Activated T-helper 1 cell treated with anti-CD3 and anti-CD28 coated beads, Interleukin-2, amount 50 U/mL, for 16 hours (primary cell): ENCODE measurements at regions not wholly inside any gene's neighbourhood (a gene's known extent, or its start where the extent isn't known, plus 50 kb on each side); places are given as distances from the start of the nearest gene placed in this dataset.
"Not testable (repeated sequence)": the region's sequence is repeated elsewhere in the genome, so short reads cannot be mapped to it uniquely, and the experiment has no call there.

Experiments
- DNase-seq, 2 donors: peaks; one replicate each; pipeline ENCODE4 v3.0.0-alpha.2; 2020; ENCODE audit warnings: low read depth in 1 of 2, low spot score in 1 of 2

- no peak for DNase-seq
Observed at GRCh38 chr4:188372058-188372457, 232.8 kb downstream of the TRIML1 start.

- DNase-seq, result no peak
Observed at GRCh38 chr4:188372829-188373228, 233.6 kb downstream of the TRIML1 start.

- DNase-seq, result no peak
Observed at GRCh38 chr4:188374871-188375270, 235.6 kb downstream of the TRIML1 start.

GRCh38 chr4:188377816-188378215 is 238.6 kb downstream of the TRIML1 start:
- no peak for DNase-seq

GRCh38 chr4:188383180-188383579 is 243.9 kb downstream of the TRIML1 start:
- no peak for DNase-seq

GRCh38 chr4:188387179-188387791 is 248.0 kb downstream of the TRIML1 start:
- no peak for DNase-seq

- not testable (repeated sequence) for DNase-seq
Observed at GRCh38 chr4:188391349-188391748, 252.1 kb downstream of the TRIML1 start.

- DNase-seq, result no peak
Observed at GRCh38 chr4:188396037-188396436, 256.8 kb downstream of the TRIML1 start.

- DNase-seq, result no peak
Observed at GRCh38 chr4:188399834-188400233, 260.6 kb downstream of the TRIML1 start.

GRCh38 chr4:188400451-188400850 is 261.2 kb downstream of the TRIML1 start:
- DNase-seq, result no peak

GRCh38 chr4:188403272-188403671 is 264.0 kb downstream of the TRIML1 start:
- DNase-seq, result no peak

- not testable (repeated sequence) for DNase-seq
Observed at GRCh38 chr4:188405071-188405835, 266.0 kb downstream of the TRIML1 start.

- no peak for DNase-seq
Observed at GRCh38 chr4:188408244-188409030, 269.2 kb downstream of the TRIML1 start.

GRCh38 chr4:188409851-188410250 is 270.6 kb downstream of the TRIML1 start:
- DNase-seq, result no peak

- DNase-seq, result no peak
Observed at GRCh38 chr4:188411805-188412204, 272.6 kb downstream of the TRIML1 start.

- no peak for DNase-seq
Observed at GRCh38 chr4:188412499-188412898, 273.3 kb downstream of the TRIML1 start.

GRCh38 chr4:188414441-188414840 is 275.2 kb downstream of the TRIML1 start:
- DNase-seq, result no peak

GRCh38 chr4:188417181-188417580 is 277.9 kb downstream of the TRIML1 start:
- DNase-seq, result no peak

GRCh38 chr4:188423039-188423438 is 283.8 kb downstream of the TRIML1 start:
- DNase-seq, result no peak

- DNase-seq, result no peak
Observed at GRCh38 chr4:188428935-188429334, 289.7 kb downstream of the TRIML1 start.

- no peak for DNase-seq
Observed at GRCh38 chr4:188429965-188430364, 290.7 kb downstream of the TRIML1 start.

GRCh38 chr4:188430384-188430783 is 291.1 kb downstream of the TRIML1 start:
- no peak for DNase-seq
